CD4-positive, alpha-beta T cell treated with Interferon alpha-2 for 1 hour (primary cell): ENCODE measurements at regions not wholly inside any gene's neighbourhood (a gene's known extent, or its start where the extent isn't known, plus 50 kb on each side); places are given as distances from the start of the nearest gene placed in this dataset.

Experiments used
- DNase-seq, 2 donors: peaks; one replicate each; pipeline ENCODE4 v3.0.0-alpha.2; 2020 to 2022

DNA sequence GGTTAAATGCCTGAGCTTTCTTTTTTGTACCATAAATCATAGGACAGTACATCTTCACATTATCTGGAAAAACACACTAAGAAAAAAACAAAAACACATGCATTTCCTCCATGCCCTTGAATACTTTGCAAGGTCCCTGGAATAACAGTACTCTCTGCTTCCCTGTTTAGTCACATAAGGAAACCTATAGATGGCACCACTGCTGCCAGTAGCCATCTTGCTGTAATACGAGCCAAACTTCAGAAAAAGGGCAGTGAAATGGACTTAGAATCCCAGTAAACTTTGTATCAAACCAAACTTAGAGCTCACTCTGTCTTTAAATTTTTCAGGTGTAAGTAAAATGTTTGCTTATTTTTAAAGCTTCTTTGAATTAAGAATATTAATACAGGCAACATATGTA lies 435.5 kb downstream of the KCNJ2 start:
- no peak for DNase-seq

GRCh38 chr17:70606086-70606485 lies 436.8 kb downstream of the KCNJ2 start:
- DNase-seq = no peak

- no peak for DNase-seq
Measured at GRCh38 chr17:70608193-70608592, 438.9 kb downstream of the KCNJ2 start.

DNA sequence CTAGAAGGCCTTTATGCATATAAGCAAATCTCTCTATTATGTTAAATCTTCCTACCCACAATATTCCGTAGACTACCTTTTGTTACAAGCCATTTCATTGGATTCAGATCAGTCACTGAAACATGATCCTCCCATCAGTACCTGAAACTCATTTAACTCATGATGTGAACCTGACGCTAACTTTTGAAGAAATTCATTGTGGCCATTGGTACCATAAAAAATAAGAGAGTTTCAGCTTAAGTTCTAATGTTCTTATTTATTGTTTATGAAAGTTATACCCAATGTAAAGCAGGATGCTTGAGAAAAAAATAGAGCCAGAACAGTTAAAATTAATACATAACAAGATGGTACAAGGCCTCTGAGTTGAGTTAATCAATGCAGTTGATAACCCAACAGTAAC lies 439.6 kb downstream of the KCNJ2 start:
- DNase-seq = no peak

- DNase-seq = no peak
Measured at GRCh38 chr17:70609566-70609965, 440.2 kb downstream of the KCNJ2 start.

GRCh38 chr17:70610161-70610560 lies 440.8 kb downstream of the KCNJ2 start:
- DNase-seq = no peak

GRCh38 chr17:70613681-70614080 lies 444.3 kb downstream of the KCNJ2 start:
- DNase-seq = no peak

- DNase-seq = no peak
Measured at GRCh38 chr17:70615831-70616230, 446.5 kb downstream of the KCNJ2 start.

DNA sequence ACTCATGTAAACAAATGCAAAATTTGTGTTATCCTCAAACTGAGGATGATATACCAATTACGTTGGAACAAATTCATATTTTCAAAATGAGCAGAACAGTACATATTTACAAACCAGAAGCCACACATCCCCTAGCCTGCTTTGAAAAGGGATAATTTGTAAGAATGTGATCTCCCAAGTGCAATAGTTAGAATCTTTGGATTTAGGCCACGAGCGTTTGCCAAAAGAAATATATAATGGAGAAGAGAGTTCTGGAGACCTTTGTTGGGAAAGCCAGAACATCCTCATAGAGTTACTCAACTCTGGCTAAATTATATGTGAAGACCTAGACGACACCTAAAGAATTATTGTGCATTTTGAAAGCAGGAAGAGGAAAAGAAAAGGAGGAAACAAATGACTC lies 449.3 kb downstream of the KCNJ2 start:
- no peak for DNase-seq

- no peak for DNase-seq
Measured at GRCh38 chr17:70621566-70621965, 452.2 kb downstream of the KCNJ2 start.

GRCh38 chr17:70622368-70623260 lies 453.3 kb downstream of the KCNJ2 start:
- DNase-seq = no peak

DNA sequence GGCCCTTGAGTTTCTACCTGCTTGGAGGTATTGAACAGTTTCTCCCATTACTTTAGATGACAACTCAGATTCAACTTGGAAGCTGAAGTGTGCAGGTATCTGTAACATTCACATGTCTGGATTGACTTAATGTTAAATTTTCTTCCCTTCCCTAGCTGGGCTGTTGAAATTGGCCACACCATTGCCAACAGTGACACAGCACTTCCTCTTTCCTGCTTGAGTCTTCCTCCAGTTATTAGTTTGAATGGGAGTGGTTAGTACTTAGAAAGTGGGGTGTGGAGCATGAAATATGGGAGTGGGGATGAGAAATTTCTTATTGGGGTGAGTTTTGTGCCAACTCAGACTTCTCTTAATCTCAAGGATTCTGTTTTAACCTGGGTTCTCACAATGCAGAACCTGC lies 454.9 kb downstream of the KCNJ2 start:
- peak in 1 of 2 donors; percentile 1 for DNase-seq

GRCh38 chr17:70629902-70630301 lies 460.6 kb downstream of the KCNJ2 start:
- peak in 1 of 2 donors; percentile 3 for DNase-seq

DNA sequence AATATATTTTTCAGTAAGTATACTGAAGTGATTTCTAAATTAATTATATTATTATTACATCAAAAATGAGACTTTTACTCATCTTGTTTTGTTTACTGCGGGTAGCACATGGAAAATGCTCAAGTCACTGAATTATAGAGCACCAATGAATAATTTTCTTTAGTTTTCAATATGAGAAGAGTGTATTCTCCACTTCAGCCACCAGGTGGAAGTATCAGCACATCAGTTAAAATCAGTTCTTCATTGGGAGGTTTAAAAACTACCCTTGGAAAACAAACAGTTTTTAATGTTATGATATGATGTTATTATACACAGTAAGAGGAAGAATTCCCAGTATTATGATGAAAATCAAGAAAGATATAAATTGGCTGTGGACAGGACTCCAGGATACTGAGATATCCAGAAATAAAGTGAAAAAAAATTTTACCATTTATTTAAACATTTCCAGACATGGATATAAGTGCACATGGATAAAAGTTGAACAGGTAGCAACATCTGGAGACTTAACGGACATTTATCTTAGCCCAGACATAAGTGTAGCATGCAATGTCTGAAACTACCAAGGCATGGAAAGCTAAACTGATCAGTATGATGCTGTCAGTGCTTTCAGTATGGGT lies 467.3 kb downstream of the KCNJ2 start:
- DNase-seq = peak in 1 of 2 donors; percentile 23

- no peak for DNase-seq
Measured at GRCh38 chr17:70642059-70642458, 472.7 kb downstream of the KCNJ2 start.

DNA sequence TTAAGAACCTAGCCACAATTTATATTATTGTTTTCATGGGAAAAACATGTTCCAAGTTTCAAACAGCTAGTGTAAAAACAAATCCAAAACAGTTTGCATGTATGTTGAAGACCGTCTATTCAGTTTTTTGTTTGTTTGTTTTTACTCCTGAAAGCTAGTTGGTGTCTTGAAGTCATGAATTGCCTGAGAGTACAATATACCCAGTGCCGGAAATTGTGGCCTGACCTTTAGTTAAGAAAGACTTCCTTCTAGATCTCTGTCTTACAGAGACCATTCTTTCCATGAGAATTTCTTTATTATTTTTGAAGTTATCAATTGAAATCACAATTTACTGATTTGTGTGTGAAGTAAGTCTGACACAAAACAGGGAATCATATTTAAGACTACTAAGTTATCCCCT lies 474.8 kb downstream of the KCNJ2 start:
- no peak for DNase-seq

DNA sequence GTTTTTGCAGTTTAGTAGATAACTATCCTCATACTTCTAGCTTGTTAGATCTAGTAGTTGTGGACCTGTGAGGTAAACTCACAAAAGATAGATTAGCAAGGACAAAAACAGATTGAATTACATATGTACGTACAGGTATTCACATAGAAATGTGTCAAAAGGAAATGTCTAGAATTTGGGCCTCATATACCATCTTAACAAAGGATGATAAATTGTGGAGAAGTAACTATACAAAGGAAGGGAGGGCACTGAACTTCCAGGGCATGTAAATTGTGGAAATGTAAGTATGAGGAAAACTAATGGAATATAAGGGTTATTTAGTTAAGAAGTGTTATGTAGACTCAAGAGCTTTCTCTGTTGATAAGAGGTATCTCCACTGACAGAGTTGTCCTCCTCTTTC lies 477.3 kb downstream of the KCNJ2 start:
- no peak for DNase-seq

DNA sequence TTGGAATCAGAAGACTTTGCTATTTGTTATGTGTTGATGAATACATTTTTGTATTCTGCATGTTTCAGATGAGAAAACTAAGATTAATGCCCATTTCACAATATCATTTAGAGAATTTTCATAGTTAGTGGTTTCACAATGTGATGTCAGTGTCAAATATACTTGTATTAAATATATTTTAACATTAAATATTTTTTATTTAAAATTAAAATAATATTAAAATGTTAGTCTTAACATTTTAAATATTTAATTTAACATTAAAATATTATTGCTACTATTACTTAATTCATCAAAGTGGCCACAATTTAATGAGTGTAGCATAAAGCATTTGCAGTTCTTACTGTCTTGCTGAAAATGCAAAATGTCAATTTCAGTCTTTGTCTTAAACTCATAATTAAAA lies 478.8 kb downstream of the KCNJ2 start:
- DNase-seq = no peak

GRCh38 chr17:70653850-70654249 lies 484.5 kb downstream of the KCNJ2 start:
- DNase-seq = no peak

- DNase-seq = no peak
Measured at GRCh38 chr17:70654706-70655105, 485.4 kb downstream of the KCNJ2 start.

GRCh38 chr17:70655176-70655958 lies 486.0 kb downstream of the KCNJ2 start:
- DNase-seq = no peak

- DNase-seq = no peak
Measured at GRCh38 chr17:70658317-70658716, 489.0 kb downstream of the KCNJ2 start.

GRCh38 chr17:70658840-70659239 lies 489.5 kb downstream of the KCNJ2 start:
- no peak for DNase-seq
